CD4-positive, alpha-beta T cell (primary cell): ENCODE measurements at regions not wholly inside any gene's neighbourhood (a gene's known extent, or its start where the extent isn't known, plus 50 kb on each side); places are given as distances from the start of the nearest gene placed in this dataset.

Experiments used
- ATAC-seq: fragments of 200-7000 bp; cut with Tn5 transposase; one replicate; pipeline ENCODE4 v1.10.0; 2022; ENCODE audit warnings: mild to moderate bottlenecking; ENCODE audit not compliant: poor library complexity
- CTCF ChIA-PET: fragments of 350-600 bp; sonication (Branson Sonifier 250); formaldehyde crosslinking; loops from one replicate; lab custom pipeline; 2021; ENCODE audit warnings: antibody characterized with exemption, inconsistent platforms; lab: Charles Lee
- POLR2A ChIA-PET: fragments of 350-600 bp; sonication (Branson Sonifier 250); formaldehyde crosslinking; loops from one replicate; lab custom pipeline; 2021; ENCODE audit warnings: antibody characterized with exemption, inconsistent platforms; lab: Charles Lee
- DNase-seq, 14 experiments: peaks; one replicate each; pipeline ENCODE4 v3.0.0-alpha.2; 2013 to 2020; ENCODE audit warnings: mixed read lengths in 2 of 14
- H3K27ac ChIP-seq, 2 donors: one replicate each; pipeline versions ENCODE4 v1.5.1 to v1.7.0; 2013; ENCODE audit warnings: low read length in 2 of 2, low read depth in 1 of 2, mild to moderate bottlenecking in 1 of 2
- H3K27me3 ChIP-seq, 2 experiments: 1 replicate in 1 of 2; 2 replicates in 1 of 2; pipeline versions ENCODE4 v1.6.1 to v1.7.0; 2013; ENCODE audit warnings: low read length in 2 of 2, control low read depth in 1 of 2, mild to moderate bottlenecking in 1 of 2, moderate library complexity in 1 of 2; ENCODE audit not compliant: insufficient read depth in 2 of 2, control insufficient read depth in 1 of 2
- H3K36me3 ChIP-seq: one replicate; pipeline ENCODE4 v1.6.1; 2013; ENCODE audit warnings: low read length, control low read depth; ENCODE audit not compliant: insufficient read depth
- H3K4me1 ChIP-seq: one replicate; pipeline ENCODE4 v1.6.1; 2013; ENCODE audit warnings: low read length, control low read depth; ENCODE audit not compliant: insufficient read depth
- H3K4me3 ChIP-seq: one replicate; pipeline ENCODE4 v1.5.1; 2013; ENCODE audit warnings: mild to moderate bottlenecking, low read length, moderate library complexity
- H3K9me3 ChIP-seq, 2 experiments: 1 replicate in 1 of 2; 2 replicates in 1 of 2; pipeline versions ENCODE4 v1.6.1 to v1.7.0; 2013; ENCODE audit warnings: low read length in 2 of 2, mild to moderate bottlenecking in 2 of 2, control low read depth in 1 of 2, moderate library complexity in 1 of 2; ENCODE audit not compliant: control insufficient read depth in 1 of 2, insufficient read depth in 1 of 2
- H3K27ac Mint-ChIP-seq: one replicate; pipeline ENCODE4 v1.8.0; 2020; ENCODE audit warnings: mixed read lengths
- H3K27me3 Mint-ChIP-seq: one replicate; pipeline ENCODE4 v1.8.0; 2021; ENCODE audit warnings: mixed read lengths
- H3K36me3 Mint-ChIP-seq: one replicate; pipeline ENCODE4 v1.8.0; 2021; ENCODE audit warnings: low read depth, mixed read lengths
- H3K4me1 Mint-ChIP-seq: one replicate; pipeline ENCODE4 v1.8.0; 2021; ENCODE audit warnings: low read depth, mixed read lengths
- H3K4me3 Mint-ChIP-seq: one replicate; pipeline ENCODE4 v1.8.0; 2020; ENCODE audit warnings: mild to moderate bottlenecking, mixed read lengths
- H3K9me3 Mint-ChIP-seq: one replicate; pipeline ENCODE4 v1.8.0; 2020; ENCODE audit warnings: mixed read lengths
- intact Hi-C, 2 experiments: fragments of 100-400 bp; cut with DNase I in 1 of 2; cut with micrococcal nuclease in 1 of 2; formaldehyde crosslinking; loops; one replicate each; pipeline versions ENCODE4 v1.15.1 to v1.9.0; 2023 to 2025; cut with DNase I, micrococcal nuclease
- TF ChIP-seq, protein P1 (sequence below): fragments of 200-600 bp; IDR thresholded peaks from one replicate; pipeline ENCODE4 v1.8.0; 2022; ENCODE audit warnings: antibody characterized with exemption, mild to moderate bottlenecking

DNA sequence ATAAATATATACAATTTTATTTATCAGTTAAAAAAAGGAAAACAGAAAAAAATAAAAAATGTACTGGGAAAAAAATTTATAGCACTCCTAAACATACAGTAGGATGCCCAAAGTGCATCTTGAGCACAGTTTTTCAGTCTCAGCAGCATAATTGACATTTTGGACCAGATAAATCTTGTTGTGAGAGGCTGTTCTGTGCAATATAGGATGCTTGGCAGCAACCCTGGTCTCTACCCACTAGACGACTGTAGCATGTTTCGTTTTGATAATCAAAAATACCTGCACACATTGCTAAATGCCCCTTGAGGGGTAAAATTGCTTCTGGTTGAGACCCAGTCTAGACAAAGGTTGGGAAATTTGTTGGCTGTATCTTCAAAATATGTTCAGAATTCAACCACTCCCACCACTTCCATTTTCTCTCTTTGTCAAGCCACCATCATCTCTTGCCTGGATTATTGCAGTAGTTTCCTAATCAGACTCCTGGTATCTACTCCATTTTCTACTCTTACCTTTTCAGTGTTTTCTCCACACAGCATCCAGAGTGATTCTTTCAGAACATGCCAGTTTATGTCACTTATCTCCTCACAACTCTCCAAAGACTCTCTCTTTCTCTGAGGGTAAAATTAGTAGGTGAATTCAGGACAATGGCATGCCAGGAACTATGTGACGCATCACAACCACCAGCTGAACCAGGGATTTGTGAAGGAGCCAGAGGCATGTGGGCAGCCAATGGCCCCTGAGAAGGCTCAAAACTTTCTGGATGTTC is 91.4 kb downstream of the GPR85 start:
- TF ChIP-seq, protein P1, sequence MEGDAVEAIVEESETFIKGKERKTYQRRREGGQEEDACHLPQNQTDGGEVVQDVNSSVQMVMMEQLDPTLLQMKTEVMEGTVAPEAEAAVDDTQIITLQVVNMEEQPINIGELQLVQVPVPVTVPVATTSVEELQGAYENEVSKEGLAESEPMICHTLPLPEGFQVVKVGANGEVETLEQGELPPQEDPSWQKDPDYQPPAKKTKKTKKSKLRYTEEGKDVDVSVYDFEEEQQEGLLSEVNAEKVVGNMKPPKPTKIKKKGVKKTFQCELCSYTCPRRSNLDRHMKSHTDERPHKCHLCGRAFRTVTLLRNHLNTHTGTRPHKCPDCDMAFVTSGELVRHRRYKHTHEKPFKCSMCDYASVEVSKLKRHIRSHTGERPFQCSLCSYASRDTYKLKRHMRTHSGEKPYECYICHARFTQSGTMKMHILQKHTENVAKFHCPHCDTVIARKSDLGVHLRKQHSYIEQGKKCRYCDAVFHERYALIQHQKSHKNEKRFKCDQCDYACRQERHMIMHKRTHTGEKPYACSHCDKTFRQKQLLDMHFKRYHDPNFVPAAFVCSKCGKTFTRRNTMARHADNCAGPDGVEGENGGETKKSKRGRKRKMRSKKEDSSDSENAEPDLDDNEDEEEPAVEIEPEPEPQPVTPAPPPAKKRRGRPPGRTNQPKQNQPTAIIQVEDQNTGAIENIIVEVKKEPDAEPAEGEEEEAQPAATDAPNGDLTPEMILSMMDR: no peak
- DNase-seq (no peak), ATAC-seq (no peak)
- Mint-ChIP-seq H3K4me3 (no peak overlapping the region), H3K4me1 (no peaks in the 10 kb centered on the region), H3K36me3 (no peaks in the 10 kb centered on the region), H3K27me3 (peaks cover 21% of the 10 kb centered on the region), H3K9me3 (no peaks in the 10 kb centered on the region), H3K27ac (no peak overlapping the region)
- H3K36me3 ChIP-seq: no peaks in the 10 kb centered on the region
- ChIA-PET CTCF (no interaction called here), POLR2A (no interaction called here)
- peaks cover 0 to 6% of the 10 kb centered on the region in 2 experiments for H3K27me3 ChIP-seq
- intact Hi-C loops: no loop called here
- H3K4me1 ChIP-seq: no peaks in the 10 kb centered on the region
- no peak overlapping the region for H3K27ac ChIP-seq
- H3K4me3 ChIP-seq: no peak overlapping the region
- H3K9me3 ChIP-seq: no peaks in the 10 kb centered on the region

DNA sequence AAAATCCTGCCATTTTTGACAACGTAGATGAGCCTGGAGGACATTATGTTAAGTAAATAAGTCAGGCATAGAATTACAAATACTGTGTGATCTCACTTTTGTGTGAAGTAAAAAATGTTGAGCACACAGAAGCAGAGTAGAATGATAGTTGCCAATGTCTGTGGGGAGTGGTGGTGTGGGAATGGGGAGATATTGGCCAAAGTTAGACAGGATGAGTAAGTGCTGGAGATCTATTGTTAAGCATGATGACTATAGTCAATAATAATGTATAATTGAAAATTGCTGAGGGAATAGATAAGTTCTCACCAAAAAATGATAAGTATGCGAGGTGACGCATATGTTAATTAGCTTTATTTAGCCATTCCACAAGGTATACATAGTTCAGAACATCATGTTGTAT is 92.0 kb downstream of the GPR85 start:
- H3K36me3 ChIP-seq: no peaks in the 10 kb centered on the region
- H3K36me3 Mint-ChIP-seq: no peaks in the 10 kb centered on the region
- ATAC-seq: no peak
- no peaks in the 10 kb centered on the region for H3K4me1 Mint-ChIP-seq
- CTCF ChIA-PET: no interaction called here
- H3K9me3 ChIP-seq: no peaks in the 10 kb centered on the region
- POLR2A ChIA-PET: no interaction called here
- no peaks in the 10 kb centered on the region for H3K9me3 Mint-ChIP-seq
- TF ChIP-seq, protein P1: no peak
- H3K4me3 ChIP-seq: no peak overlapping the region
- no peak overlapping the region for H3K4me3 Mint-ChIP-seq
- peaks cover 0 to 8% of the 10 kb centered on the region in 2 experiments for H3K27me3 ChIP-seq
- no peak overlapping the region for H3K27ac Mint-ChIP-seq
- no peak for DNase-seq
- no peak overlapping the region for H3K27ac ChIP-seq
- H3K27me3 Mint-ChIP-seq: peaks cover 21% of the 10 kb centered on the region
- intact Hi-C loops: no loop called here
- no peaks in the 10 kb centered on the region for H3K4me1 ChIP-seq

DNA sequence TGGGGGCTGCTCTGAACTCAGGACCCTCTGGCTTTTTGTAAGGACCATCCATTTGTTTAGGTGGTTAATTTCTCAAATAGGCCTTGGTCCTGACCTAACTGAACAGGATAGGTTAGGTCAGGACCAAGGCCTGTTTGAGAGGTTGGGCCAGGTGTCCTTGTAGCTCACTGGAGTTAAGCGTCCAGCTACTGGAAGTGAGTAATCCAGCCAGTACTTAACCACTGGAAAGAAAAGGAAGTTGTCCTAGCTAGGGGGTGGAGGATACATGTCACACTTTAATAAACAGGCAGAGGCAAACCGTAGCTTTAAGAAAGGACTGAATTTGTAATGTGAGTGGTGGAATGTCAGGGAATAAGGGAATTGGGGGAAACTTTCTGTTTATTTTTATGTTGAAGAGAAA is 96.0 kb downstream of the GPR85 start:
- TF ChIP-seq, protein P1: no peak
- peaks cover 0 to 27% of the 10 kb centered on the region in 2 experiments for H3K27me3 ChIP-seq
- no peak overlapping the region for H3K4me3 ChIP-seq
- no peaks in the 10 kb centered on the region for H3K36me3 ChIP-seq
- intact Hi-C loops: no loop called here
- H3K27me3 Mint-ChIP-seq: peaks cover 35% of the 10 kb centered on the region
- H3K4me1 Mint-ChIP-seq: no peaks in the 10 kb centered on the region
- ChIA-PET POLR2A (no interaction called here), CTCF (no interaction called here)
- no peaks in the 10 kb centered on the region for H3K4me1 ChIP-seq
- no peaks in the 10 kb centered on the region for H3K9me3 Mint-ChIP-seq
- no peak overlapping the region for H3K27ac ChIP-seq
- no peaks in the 10 kb centered on the region for H3K9me3 ChIP-seq
- H3K4me3 Mint-ChIP-seq: no peak overlapping the region
- no peak overlapping the region for H3K27ac Mint-ChIP-seq
- DNase-seq (no peak), ATAC-seq (no peak)
- H3K36me3 Mint-ChIP-seq: no peaks in the 10 kb centered on the region
